Hepatic stellate cell (primary cell): ENCODE measurements at regions not wholly inside any gene's neighbourhood (a gene's known extent, or its start where the extent isn't known, plus 50 kb on each side); places are given as distances from the start of the nearest gene placed in this dataset.
"Not testable (repeated sequence)": the region's sequence is repeated elsewhere in the genome, so short reads cannot be mapped to it uniquely, and the experiment has no call there.

Experiments
- DNase-seq: peaks from one replicate; pipeline ENCODE4 v3.0.0; 2011; ENCODE audit warnings: low spot score

DNA sequence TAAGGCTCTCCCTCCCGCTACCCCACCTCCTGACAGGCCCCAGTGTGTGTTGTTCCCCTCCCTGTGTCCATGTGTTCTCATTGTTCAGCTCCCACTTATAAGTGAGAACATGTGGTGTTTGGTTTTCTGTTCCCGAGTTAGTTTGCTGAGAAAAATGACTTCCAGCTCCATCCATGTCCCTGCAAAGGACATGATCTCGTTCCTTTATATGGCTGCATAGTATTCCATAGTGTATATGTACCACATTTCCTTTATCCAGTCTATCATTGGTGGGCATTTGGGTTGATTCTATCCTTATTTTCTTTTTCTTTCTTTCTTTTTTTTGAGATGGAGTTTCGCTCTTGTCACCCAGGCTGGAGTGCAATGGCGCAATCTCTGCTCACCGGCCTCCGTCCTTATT, 57.8 kb upstream of the RASSF3 start:
- DNase-seq = not testable (repeated sequence)

DNA sequence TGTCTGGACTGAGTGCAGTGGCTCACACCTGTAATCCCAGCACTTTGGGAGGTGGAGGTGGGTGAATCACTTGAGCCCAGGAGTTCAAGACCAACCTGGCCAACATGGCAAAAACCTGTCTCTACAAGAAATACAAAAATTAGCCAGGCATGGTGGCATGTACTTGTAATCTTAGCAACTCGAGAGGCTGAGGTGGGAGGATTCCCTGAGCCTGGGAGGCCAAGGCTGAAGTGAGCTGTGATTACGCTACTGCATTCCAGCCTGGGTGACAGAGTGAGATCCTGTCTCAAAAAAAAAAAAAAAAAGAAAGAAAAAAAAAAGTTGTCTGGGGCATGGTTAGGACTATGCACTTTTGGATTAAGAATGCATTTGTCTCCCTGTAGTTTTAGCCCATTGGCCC, 56.6 kb upstream of the RASSF3 start:
- not testable (repeated sequence) for DNase-seq

DNA sequence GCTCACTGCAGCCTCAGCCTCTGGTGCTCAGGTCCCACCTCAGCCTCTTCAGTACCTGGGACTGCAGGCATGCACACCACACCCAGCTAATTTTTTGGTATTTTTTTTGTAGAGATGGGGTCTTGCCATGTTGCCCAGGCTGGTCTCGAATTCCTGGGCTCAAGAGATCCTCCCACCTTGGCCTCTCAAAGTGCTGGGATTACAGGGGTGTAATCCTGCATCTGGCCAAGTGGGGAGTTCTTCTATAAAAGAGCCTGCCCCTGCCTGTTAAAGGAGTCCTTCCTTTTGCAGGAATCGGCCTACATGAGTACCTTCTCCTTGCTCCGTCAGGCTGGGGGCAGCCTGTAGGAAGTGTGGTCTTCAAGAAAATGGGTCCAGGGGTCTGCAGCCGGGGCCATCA, 54.1 kb upstream of the RASSF3 start:
- DNase-seq = no peak

DNA sequence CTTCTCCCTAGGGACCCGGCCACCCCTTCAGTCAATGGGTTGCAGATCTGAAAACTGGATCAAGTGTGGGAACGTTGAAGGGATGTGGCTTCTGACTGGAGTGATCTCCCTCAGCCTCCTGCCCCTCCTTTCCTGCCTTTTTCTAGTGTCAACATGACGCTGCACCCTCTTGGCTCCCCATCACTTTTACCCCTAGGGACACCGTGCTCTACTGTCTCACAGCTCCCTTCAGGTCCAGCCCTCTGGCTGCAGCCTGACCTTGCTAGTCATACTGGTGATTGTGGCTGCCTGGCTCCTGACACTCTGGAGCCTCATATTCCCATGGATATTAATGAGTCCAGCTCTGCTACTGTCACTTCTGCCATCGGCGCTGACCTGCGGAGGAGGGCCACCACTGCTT, 51.5 kb upstream of the RASSF3 start:
- no peak for DNase-seq

DNA sequence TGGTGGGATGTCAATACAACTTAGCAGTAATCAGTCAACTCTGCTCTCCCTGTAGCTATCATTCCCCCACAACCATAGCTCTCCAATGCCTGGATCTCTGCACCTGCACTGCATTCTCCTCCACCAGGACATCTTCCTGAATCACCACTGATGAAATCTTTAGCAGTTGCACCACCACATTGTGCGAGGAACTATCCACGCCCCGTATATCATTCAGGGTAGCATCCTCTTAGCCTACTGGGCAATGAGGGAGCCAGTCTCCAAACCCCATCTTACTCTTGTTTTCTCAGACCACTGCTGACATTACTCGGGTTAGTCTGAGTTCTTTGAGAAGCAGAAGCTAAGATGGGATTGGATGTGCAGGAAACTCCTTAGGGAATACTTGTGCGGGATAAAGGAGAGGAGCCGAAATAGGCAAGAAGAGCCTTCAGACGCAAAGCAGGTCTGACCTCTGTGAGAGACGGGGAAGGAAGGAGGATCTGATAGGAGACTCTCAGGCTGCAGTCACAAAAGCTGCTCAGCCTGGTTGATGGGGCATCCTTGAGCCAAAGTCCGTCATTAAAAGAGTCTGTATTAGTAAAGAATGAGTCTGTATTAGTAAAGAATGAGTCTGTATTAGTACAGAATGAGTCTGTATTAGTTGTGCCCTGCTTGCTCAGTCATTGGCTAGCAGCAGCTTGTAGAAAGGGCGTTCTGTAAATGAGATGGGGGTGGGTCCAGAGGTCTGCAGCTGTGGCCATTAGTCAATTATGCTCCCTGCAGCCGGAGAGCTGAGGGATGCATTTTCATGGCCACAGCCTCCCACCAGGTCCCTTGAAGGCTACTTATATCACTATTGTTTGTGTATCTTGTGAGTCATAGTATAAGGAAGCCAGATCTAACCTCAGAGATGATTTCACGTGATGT, 49.6 kb upstream of the RASSF3 start:
- peak; percentile 82 for DNase-seq
